Heart left ventricle (tissue), 13 donors: ENCODE measurements at regions not wholly inside any gene's neighbourhood (a gene's known extent, or its start where the extent isn't known, plus 50 kb on each side); places are given as distances from the start of the nearest gene placed in this dataset.

Experiments
- CTCF ChIP-seq, 12 donors: fragments of 200-600 bp; sonication (generic) in 4 of 12; IDR thresholded peaks; one replicate each; pipeline versions ENCODE4 v1.5.0 to v1.8.0; 2018 to 2022; ENCODE audit warnings: antibody characterized with exemption in 12 of 12, mild to moderate bottlenecking in 5 of 12
- POLR2A ChIP-seq, 2 donors: fragments of 450-650 bp; IDR thresholded peaks; one replicate each; pipeline ENCODE4 v1.6.1; 2017; ENCODE audit warnings: antibody characterized with exemption in 2 of 2, mild to moderate bottlenecking in 2 of 2, moderate library complexity in 2 of 2
- donor health status: ischemic (EF 13 %, LVEDD 7.1; RV severe dilation, severe dysfunction).
- donor health status: DM: no; HTN: yes; CAD: no.
- donor health status: DM: no; HTN: no; CAD: no.
- donor health status: ischemic (EF 25% LVEDD 6.9; RV normal size, moderate dysfunction).
- donor health status: ischemic (EF 25% LVEDD 5.7; RV mildly dilated, moderate dysfunction).
- donor health status: ischemic (EF 35%, LVEDD 5.7; RV mildly dilated, moderate dysfunction).
- donor health status: nonischemic (EF 11% LVEDD 7.7; RV severe dilation, severe dysfunction).
- donor health status: DM: yes; HTN: yes; CAD: no.
- donor health status: PGD.
- donor health status: ischemic (EF 29% LVEDD 5.4; RV normal size, mild dysfunction).
- donor health status: nonischemic (EF 23%, LVEDD 6.1; RV moderate dilation, normal function).

GRCh38 chr3:187941135-187941847 is 196.0 kb upstream of the BCL6 start:
- TF ChIP-seq CTCF (IDR thresholded peaks at IDR 0.05): no peak
- TF ChIP-seq POLR2A (IDR thresholded peaks at IDR 0.05): no peak
